ENCODE measurements at regions not wholly inside any gene's neighbourhood (a gene's known extent, or its start where the extent isn't known, plus 50 kb on each side); places are given as distances from the start of the nearest gene placed in this dataset.

GRCh38 chr12:9334964-9335363 lies 126.8 kb upstream of the PZP start:
- no peak overlapping the region for H3K14ac ChIP-seq (ENCODE audit: insufficient read length)
- H3K23me2 ChIP-seq (ENCODE audit: low read depth, low read length) = no peaks in the 10 kb centered on the region
- no peaks in the 10 kb centered on the region for H4K20me1 ChIP-seq (replicated peaks in 1 of 2; ENCODE audit: control insufficient read depth in 1 of 2, insufficient read depth in 2 of 2, low read length in 2 of 2)
- no peak overlapping the region for H3K56ac ChIP-seq (replicated peaks; ENCODE audit: insufficient read length, low read depth, low read length)
- H3K23ac ChIP-seq (ENCODE audit: insufficient read length) = no peak overlapping the region
- H4K8ac ChIP-seq (ENCODE audit: extremely low read depth, insufficient read depth, low read length) = no peak overlapping the region
- peaks cover 0 to 2% of the 10 kb centered on the region in 2 experiments; a peak in 1 of 4 replicates for H3K9me3 ChIP-seq (ENCODE audit: insufficient read depth in 2 of 2, low read depth in 1 of 2, low read length in 1 of 2)
- no peak overlapping the region for H3K4me2 ChIP-seq (ENCODE audit: insufficient read depth in 1 of 2, low read depth in 2 of 2, low read length in 2 of 2)
- CTCF ChIA-PET (ENCODE audit: partially characterized antibody) = interaction anchor here (1.0 to 1.4 kb wide), 3 partner anchors 10 to 134 kb away, joined by 3 to 5 read pairs (median 4); no protein-coding TSS in a partner anchor
- no peaks in the 10 kb centered on the region for H3K79me2 ChIP-seq (ENCODE audit: control insufficient read depth in 1 of 2, insufficient read depth in 2 of 2, low read length in 2 of 2)
- H3K4ac ChIP-seq (replicated peaks; ENCODE audit: insufficient read length, low read depth, low read length) = no peak overlapping the region
- no peak overlapping the region for H4K91ac ChIP-seq (replicated peaks; ENCODE audit: insufficient read length, low read length)
- no peak overlapping the region for H2AK5ac ChIP-seq (ENCODE audit: low read depth, low read length)
- no peak overlapping the region for H2BK12ac ChIP-seq (ENCODE audit: low read depth, low read length)
- no peak overlapping the region for H4K5ac ChIP-seq (ENCODE audit: insufficient read length, low read depth, low read length)
- no peak overlapping the region for H2BK15ac ChIP-seq (ENCODE audit: low read length)
- H3K18ac ChIP-seq (ENCODE audit: extremely low read depth, low read length) = no peak overlapping the region
- H2BK120ac ChIP-seq (replicated peaks; ENCODE audit: low read depth, low read length) = no peak overlapping the region
- POLR2A ChIA-PET (ENCODE audit: partially characterized antibody) = no interaction called here
- no peak for FAIRE-seq
- no peaks in the 10 kb centered on the region for H3K4me1 ChIP-seq (replicated peaks in 1 of 4; ENCODE audit: control insufficient read depth in 3 of 4, insufficient read depth in 4 of 4, low read length in 3 of 4)
- no peaks in the 10 kb centered on the region for H3K36me3 ChIP-seq (ENCODE audit: control insufficient read depth in 2 of 4, insufficient read depth in 4 of 4, low read length in 3 of 4)
- H3K79me1 ChIP-seq (ENCODE audit: low read depth, low read length) = no peaks in the 10 kb centered on the region
- no peak overlapping the region for H3K9ac ChIP-seq (replicated peaks in 1 of 4; ENCODE audit: extremely low read depth in 1 of 4, low read depth in 3 of 4, low read length in 3 of 4)
- no peak for DNase-seq (ENCODE audit: low read depth in 1 of 2, low spot score in 2 of 2)
- H2BK20ac ChIP-seq (ENCODE audit: low read length) = no peak overlapping the region
- TF ChIP-seq SIN3A (conservative IDR thresholded peaks at IDR 0.05 in 1 of 2, IDR thresholded peaks at IDR 0.05 in 1 of 2; ENCODE audit: low read depth in 1 of 2, low read length in 2 of 2) (no peak), MAFK (IDR thresholded peaks at IDR 0.05; ENCODE audit: low read depth, low read length) (no peak), EGR1 (IDR thresholded peaks at IDR 0.05; ENCODE audit: borderline replicate concordance, low read depth, low read length) (no peak), JUND (IDR thresholded peaks at IDR 0.05; ENCODE audit: low read length) (no peak), TAF7 (optimal IDR thresholded peaks at IDR 0.05; ENCODE audit: borderline replicate concordance, low read depth, low read length) (no peak), ZNF274 (IDR thresholded peaks at IDR 0.05; ENCODE audit: borderline replicate concordance, extremely low read depth, low read length) (no peak), CHD2 (IDR thresholded peaks at IDR 0.05; ENCODE audit: low read length) (no peak), EP300 (IDR thresholded peaks at IDR 0.05; ENCODE audit: borderline replicate concordance in 1 of 2, low read depth in 2 of 2, low read length in 2 of 2) (no peak), USF2 (IDR thresholded peaks at IDR 0.05; ENCODE audit: low read length) (no peak), TEAD4 (IDR thresholded peaks at IDR 0.05; ENCODE audit: low read depth, low read length) (no peak), SUZ12 (IDR thresholded peaks at IDR 0.05; ENCODE audit: low read length) (no peak), POLR2A (IDR thresholded peaks at IDR 0.05; ENCODE audit: control extremely low read depth in 1 of 2, low read depth in 2 of 2, low read length in 2 of 2) (no peak), NRF1 (IDR thresholded peaks at IDR 0.05; ENCODE audit: low read depth, low read length) (no peak)
- WGBS, 2 experiments (ENCODE audit: extremely low coverage in 1 of 2, insufficient coverage in 1 of 2, insufficient read length in 1 of 2, insufficient replicate concordance in 2 of 2, low coverage in 1 of 2, low lambda C conversion rate in 2 of 2, missing lambda C conversion rate in 1 of 2) = 69% methylated on average over 5 of the region's 5 CpGs; no CpG with 5 or more reads in 1 of the 2 experiments
- no peak overlapping the region for H2BK5ac ChIP-seq (ENCODE audit: low read depth, low read length)
- no peaks in the 10 kb centered on the region for H3K27me3 ChIP-seq (replicated peaks in 1 of 4; ENCODE audit: control insufficient read depth in 3 of 4, extremely low read depth in 1 of 4, insufficient read depth in 3 of 4, low read length in 3 of 4)
- no peak overlapping the region for H2AFZ ChIP-seq (ENCODE audit: low read length)
- no peak overlapping the region for H3K27ac ChIP-seq (ENCODE audit: low read depth, low read length)
- H3K4me3 ChIP-seq (ENCODE audit: extremely low read depth in 1 of 4, insufficient read depth in 2 of 4, low read depth in 3 of 4, low read length in 4 of 4) = no peak overlapping the region
